GM12865 (cell line): ENCODE measurements at regions not wholly inside any gene's neighbourhood (a gene's known extent, or its start where the extent isn't known, plus 50 kb on each side); places are given as distances from the start of the nearest gene placed in this dataset.

Experiments
- DNase-seq: peaks from one replicate; pipeline ENCODE4 v3.0.0; 2010; ENCODE audit warnings: low read depth
- H3K4me3 ChIP-seq: 2 replicates; pipeline ENCODE4 v1.5.1; 2011; ENCODE audit warnings: mild to moderate bottlenecking, low read depth, low read length, control low read depth
- TF ChIP-seq, protein P1 (sequence below): IDR thresholded peaks from 2 replicates; pipeline ENCODE4 v1.5.1; 2011; ENCODE audit warnings: low read length, control low read depth, low read depth, inconsistent platforms; ENCODE audit not compliant: insufficient read depth; ENCODE audit errors: missing control alignments

DNA sequence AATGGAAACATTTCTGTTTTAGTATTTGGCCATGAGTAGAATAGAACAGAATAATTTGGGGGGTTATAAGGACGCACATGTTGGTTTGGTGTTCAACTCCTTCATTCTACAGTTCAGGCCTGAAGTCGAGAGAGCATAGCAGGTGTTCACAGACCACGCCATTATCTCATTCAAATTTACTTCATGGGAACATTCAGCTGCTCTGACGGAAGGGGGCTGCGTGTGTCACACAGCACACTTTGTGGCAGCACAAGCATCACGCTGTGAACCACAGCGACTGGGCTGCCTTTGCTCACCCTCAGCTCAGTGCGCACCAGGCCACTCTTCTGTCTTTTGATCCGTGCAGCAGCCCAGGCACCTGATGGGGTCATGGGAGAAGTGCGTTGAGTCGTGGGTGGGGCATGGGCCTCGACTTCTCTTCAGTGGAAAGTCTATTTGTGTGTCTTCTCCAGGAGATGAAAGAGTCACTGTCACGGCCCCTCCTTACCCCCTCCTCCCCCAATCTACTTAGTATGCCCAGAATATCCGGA, 348.6 kb upstream of the SALL3 start:
- no peak for DNase-seq
- TF ChIP-seq, protein P1, sequence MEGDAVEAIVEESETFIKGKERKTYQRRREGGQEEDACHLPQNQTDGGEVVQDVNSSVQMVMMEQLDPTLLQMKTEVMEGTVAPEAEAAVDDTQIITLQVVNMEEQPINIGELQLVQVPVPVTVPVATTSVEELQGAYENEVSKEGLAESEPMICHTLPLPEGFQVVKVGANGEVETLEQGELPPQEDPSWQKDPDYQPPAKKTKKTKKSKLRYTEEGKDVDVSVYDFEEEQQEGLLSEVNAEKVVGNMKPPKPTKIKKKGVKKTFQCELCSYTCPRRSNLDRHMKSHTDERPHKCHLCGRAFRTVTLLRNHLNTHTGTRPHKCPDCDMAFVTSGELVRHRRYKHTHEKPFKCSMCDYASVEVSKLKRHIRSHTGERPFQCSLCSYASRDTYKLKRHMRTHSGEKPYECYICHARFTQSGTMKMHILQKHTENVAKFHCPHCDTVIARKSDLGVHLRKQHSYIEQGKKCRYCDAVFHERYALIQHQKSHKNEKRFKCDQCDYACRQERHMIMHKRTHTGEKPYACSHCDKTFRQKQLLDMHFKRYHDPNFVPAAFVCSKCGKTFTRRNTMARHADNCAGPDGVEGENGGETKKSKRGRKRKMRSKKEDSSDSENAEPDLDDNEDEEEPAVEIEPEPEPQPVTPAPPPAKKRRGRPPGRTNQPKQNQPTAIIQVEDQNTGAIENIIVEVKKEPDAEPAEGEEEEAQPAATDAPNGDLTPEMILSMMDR = no peak
- H3K4me3 ChIP-seq = no peak overlapping the region

DNA sequence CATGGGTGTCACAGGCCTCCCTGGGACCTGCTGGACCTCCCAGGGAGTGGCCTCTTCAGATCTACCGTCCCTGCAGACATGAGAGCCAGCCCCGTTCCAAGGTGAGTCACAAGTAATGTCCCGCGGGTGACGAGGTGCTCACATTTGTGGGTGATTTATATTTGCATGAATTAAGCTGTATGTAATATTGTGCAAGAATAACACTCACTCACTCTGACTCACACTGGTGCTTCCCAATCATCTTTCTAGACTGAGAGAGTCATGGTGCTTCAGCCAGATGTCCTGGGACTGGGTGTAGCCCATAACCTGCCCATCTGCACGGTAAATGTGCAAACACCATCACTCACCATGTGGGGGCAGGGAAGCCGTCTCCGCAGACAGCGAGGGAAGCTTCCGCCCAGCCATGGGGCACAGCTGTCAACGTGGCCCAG, 347.5 kb upstream of the SALL3 start:
- TF ChIP-seq, protein P1 = no peak
- no peak overlapping the region for H3K4me3 ChIP-seq
- DNase-seq = no peak

DNA sequence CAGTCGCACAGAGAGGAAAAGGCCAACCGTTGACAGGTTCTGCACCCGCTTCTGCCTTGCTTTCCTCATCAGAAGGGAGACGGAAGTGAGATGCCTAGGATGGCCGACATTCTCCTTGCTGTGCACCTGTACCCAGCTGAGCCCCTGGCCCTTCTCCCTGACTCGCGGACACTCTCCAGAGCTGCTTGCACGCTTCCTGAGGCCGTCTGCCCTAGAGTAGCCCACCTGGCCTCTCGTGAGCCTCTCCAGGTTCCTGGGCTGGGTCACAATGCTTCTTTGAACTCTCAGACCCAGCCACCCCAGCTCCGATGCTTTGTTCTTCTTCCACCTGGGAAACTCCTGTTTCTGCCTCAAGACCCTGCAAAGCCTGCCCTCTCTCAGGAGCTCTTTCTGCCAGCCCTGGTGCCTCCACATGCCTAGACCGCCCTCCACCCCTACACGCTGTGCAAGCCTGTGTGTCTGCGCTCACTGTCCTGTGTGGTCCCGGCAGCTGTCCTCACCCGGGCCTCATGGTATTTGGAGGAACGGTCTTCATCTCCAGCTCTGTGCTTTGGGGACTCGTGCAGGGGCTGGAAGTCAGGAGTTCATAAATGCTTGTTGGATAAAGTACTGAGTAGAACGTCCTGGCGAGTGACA, 345.4 kb upstream of the SALL3 start:
- DNase-seq = no peak
- TF ChIP-seq, protein P1 = no peak
- H3K4me3 ChIP-seq = no peak overlapping the region

DNA sequence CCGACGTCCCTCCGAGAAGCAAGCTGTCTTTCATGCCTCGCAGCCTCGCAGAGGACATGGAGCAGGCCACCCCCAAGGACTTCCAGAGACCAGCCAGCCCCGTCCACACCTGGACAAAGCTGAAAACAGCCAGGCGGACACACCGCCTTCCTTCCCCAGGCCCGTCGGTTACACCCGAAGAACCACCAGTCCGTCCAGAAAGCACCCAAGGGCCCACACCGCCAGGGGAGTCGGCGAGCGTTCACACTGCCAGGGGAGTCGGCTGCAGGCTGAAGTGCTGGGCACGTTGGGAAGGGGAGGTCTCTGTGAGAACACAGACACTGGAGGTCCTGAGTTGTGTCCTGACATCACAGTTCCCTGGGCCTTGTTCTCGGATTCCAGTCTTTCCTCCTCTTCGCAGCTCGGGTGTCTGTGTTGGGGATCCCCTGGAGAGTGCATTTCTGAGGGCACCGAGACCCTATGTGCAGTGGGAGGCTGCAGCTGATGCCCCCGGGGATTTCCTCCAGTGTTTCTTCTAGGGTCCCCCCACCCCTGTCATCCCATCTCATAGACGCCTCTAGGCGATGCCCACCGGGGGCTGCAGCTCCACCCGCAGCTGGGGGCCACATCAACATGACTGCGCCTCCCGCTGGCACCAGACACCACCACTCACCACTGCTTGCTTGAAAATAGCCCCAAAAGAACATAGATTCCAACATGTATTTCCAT, 344.4 kb upstream of the SALL3 start:
- H3K4me3 ChIP-seq = no peak overlapping the region
- DNase-seq = no peak
- TF ChIP-seq, protein P1 = no peak

DNA sequence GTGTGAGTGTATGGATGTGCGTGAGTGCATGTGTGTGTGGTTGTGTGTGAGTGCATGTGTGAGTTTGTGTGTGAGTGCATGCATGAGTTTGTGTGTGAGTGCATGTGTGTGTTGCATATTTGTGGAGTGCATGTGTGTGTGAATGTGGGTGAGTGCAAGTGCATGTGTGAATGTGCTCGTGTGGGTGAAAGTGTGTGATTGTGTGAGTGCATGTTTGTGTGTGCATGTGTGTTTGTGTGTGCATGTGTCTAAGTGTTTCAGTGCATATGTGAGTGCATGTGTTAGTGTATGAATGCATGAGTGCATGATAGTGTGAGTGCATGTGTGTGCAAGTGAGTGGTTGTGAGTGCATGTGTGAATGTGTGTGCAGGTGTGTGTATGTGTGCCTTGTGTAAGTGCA, 343.4 kb upstream of the SALL3 start:
- no peak overlapping the region for H3K4me3 ChIP-seq
- no peak for DNase-seq
- TF ChIP-seq, protein P1 = no peak

DNA sequence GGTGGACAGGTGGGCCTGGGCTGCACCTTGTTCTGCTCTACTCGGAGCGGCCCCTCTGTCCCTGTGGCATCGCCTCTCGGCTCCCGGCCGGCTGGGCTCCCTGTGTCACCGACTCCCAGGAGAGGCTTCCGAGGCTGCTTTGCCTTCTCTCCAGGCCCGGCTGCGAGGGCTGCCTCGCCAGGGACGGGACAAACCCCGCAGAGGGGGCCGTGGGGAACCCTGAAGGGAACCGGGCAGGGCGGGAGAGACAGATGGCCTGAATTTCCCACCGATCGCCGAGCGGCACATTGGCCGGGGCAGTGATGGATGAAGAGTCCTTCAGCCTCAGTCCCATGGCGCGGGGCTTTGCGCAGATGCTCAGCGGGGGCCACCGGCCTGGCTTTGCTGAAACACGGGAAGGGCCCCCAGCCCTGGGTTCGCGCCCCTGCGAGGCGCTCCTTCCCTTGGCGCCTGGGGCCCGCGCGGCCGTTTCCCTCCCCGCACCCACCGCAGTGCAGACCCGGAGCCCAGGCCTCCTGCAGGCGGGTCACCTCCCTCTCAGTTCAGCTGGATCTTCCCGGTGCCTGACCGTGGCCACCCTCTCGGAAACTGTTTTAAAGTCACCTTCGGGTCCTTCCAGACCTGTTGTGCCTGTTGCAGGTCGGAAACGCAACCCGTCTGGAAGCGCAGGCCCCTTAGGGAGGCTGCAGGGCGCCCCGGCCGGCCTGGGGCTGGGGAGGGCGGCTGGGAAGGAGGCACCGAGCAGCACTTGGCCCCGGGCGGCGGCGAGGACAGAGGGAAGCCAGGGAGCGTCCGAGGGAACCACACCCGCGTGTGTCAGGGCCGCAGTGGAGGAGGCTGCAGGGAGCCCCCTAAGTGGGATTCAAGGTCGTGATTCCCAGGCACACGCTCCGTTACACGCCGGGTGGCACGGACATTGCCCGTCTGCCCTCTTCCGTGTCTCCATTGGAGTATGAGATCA, 341.9 kb upstream of the SALL3 start:
- TF ChIP-seq, protein P1 = no peak
- no peak for DNase-seq
- H3K4me3 ChIP-seq = no peak overlapping the region
